ENCODE measurements at regions not wholly inside any gene's neighbourhood (a gene's known extent, or its start where the extent isn't known, plus 50 kb on each side); places are given as distances from the start of the nearest gene placed in this dataset.
"Not testable (repeated sequence)": the region's sequence is repeated elsewhere in the genome, so short reads cannot be mapped to it uniquely, and the experiment has no call there.

GRCh38 chr4:147250062-147250461, 230.8 kb upstream of the EDNRA start:
- H3K36me3 ChIP-seq, result no peaks in the 10 kb centered on the region
- intact Hi-C loops (cut with DNase I), result no loop called here
- no peak for TF ChIP-seq POLR2A (IDR thresholded peaks at IDR 0.05)
- TF ChIP-seq, protein P1, sequence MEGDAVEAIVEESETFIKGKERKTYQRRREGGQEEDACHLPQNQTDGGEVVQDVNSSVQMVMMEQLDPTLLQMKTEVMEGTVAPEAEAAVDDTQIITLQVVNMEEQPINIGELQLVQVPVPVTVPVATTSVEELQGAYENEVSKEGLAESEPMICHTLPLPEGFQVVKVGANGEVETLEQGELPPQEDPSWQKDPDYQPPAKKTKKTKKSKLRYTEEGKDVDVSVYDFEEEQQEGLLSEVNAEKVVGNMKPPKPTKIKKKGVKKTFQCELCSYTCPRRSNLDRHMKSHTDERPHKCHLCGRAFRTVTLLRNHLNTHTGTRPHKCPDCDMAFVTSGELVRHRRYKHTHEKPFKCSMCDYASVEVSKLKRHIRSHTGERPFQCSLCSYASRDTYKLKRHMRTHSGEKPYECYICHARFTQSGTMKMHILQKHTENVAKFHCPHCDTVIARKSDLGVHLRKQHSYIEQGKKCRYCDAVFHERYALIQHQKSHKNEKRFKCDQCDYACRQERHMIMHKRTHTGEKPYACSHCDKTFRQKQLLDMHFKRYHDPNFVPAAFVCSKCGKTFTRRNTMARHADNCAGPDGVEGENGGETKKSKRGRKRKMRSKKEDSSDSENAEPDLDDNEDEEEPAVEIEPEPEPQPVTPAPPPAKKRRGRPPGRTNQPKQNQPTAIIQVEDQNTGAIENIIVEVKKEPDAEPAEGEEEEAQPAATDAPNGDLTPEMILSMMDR (IDR thresholded peaks at IDR 0.05), result no peak
- DNase-seq, result no peak
- H3K9me3 ChIP-seq, result no peaks in the 10 kb centered on the region
- H3K4me3 ChIP-seq, result no peak overlapping the region
- no peak overlapping the region for H3K27ac ChIP-seq
- no peaks in the 10 kb centered on the region for H3K4me1 ChIP-seq
- H3K27me3 ChIP-seq, result no peaks in the 10 kb centered on the region

GRCh38 chr4:147255268-147255667, 225.6 kb upstream of the EDNRA start:
- H3K4me3 ChIP-seq; DNase-seq; H3K9me3 ChIP-seq; H3K36me3 ChIP-seq; intact Hi-C loops (cut with DNase I); H3K4me1 ChIP-seq; H3K27me3 ChIP-seq; H3K27ac ChIP-seq: not testable (repeated sequence)
- WGBS, 2 donors, result 87 to 88% methylated on average over 4 to 6 of the region's 11 CpGs

- intact Hi-C loops (cut with DNase I); H3K27ac ChIP-seq; DNase-seq; H3K27me3 ChIP-seq; H3K36me3 ChIP-seq; H3K9me3 ChIP-seq; H3K4me1 ChIP-seq; H3K4me3 ChIP-seq: not testable (repeated sequence)
- WGBS, 2 donors, result 70 to 92% methylated on average over 1 of the region's 1 CpG
These were observed 221.6 kb upstream of the EDNRA start for GRCh38 chr4:147259271-147259670.

- Histone ChIP-seq H3K4me1 (no peaks in the 10 kb centered on the region), H3K36me3 (no peaks in the 10 kb centered on the region), H3K27me3 (no peaks in the 10 kb centered on the region), H3K4me3 (no peak overlapping the region), H3K9me3 (no peaks in the 10 kb centered on the region), H3K27ac (no peak overlapping the region)
- WGBS, 2 donors, result 68 to 69% methylated on average over 3 of the region's 3 CpGs
- intact Hi-C loops (cut with DNase I), result no loop called here
- no peak for TF ChIP-seq POLR2A (IDR thresholded peaks at IDR 0.05)
- TF ChIP-seq, protein P1 (IDR thresholded peaks at IDR 0.05), result no peak
- no peak for DNase-seq
These were observed 196.6 kb upstream of the EDNRA start for GRCh38 chr4:147284256-147284835.

GRCh38 chr4:147284935-147285334, 196.0 kb upstream of the EDNRA start:
- no peak for DNase-seq
- no peak overlapping the region for H3K4me3 ChIP-seq
- H3K27ac ChIP-seq, result no peak overlapping the region
- H3K36me3 ChIP-seq, result no peaks in the 10 kb centered on the region
- H3K9me3 ChIP-seq, result no peaks in the 10 kb centered on the region
- H3K4me1 ChIP-seq, result no peaks in the 10 kb centered on the region
- 32 to 48% methylated on average over 1 of the region's 1 CpG for WGBS, 2 donors
- no peaks in the 10 kb centered on the region for H3K27me3 ChIP-seq
- intact Hi-C loops (cut with DNase I), result no loop called here
- TF ChIP-seq, protein P1 (IDR thresholded peaks at IDR 0.05), result no peak
- TF ChIP-seq POLR2A (IDR thresholded peaks at IDR 0.05), result no peak

DNA sequence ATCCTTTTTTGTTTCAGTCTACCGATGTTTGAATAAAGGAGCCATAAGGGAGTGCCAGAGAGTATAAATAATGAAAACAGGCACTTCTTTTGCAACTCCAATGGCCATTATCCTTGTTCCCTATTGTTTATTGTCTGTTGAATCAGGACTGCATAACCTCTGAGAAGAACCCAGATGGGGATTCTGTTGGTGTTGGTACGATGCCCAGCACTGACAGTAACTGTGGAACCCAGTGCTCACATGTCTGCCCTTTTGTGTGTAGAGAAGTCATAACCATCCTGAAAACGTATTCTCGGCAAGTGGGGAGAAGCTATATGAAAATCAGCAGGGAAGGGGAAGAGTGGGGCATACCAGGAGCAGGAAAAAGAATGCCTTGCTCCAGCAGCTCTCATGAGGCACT, 195.1 kb upstream of the EDNRA start:
- TF ChIP-seq POLR2A (IDR thresholded peaks at IDR 0.05), result no peak
- TF ChIP-seq, protein P1 (IDR thresholded peaks at IDR 0.05), result no peak
- Histone ChIP-seq H3K9me3 (no peaks in the 10 kb centered on the region), H3K27me3 (no peaks in the 10 kb centered on the region), H3K4me3 (no peak overlapping the region), H3K27ac (no peak overlapping the region), H3K36me3 (no peaks in the 10 kb centered on the region), H3K4me1 (no peaks in the 10 kb centered on the region)
- intact Hi-C loops (cut with DNase I), result no loop called here
- DNase-seq, result no peak
- WGBS, 2 donors, result 87 to 89% methylated on average over 4 of the region's 4 CpGs
